ENCODE measurements at regions not wholly inside any gene's neighbourhood (a gene's known extent, or its start where the extent isn't known, plus 50 kb on each side); places are given as distances from the start of the nearest gene placed in this dataset.

DNA sequence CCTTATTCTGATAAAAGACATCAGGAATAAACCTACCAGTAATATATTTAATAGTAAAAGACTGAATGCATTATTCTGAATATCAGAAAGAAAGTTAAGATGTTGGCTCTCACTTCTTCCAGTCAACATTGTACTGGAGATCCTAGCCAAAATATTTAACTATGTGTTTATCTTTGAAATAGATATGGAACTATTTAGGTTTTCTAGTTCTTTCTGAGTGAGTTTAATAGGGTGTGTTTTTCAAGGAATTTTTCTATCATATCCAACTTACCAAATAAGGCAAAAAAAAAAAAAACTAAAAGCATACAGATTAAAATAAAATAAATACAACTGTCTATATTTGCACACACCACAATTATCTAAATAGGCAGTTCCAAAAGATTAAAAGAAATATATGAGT, 478.9 kb upstream of the LMO3 start:
- TF ChIP-seq POLR2A (IDR thresholded peaks at IDR 0.05) (no peak), CTCF (IDR thresholded peaks at IDR 0.05) (no peak)

All from uterus (tissue), 2 donors.